SU-DHL-6 (cell line): ENCODE measurements at regions not wholly inside any gene's neighbourhood (a gene's known extent, or its start where the extent isn't known, plus 50 kb on each side); places are given as distances from the start of the nearest gene placed in this dataset.
"Not testable (repeated sequence)": the region's sequence is repeated elsewhere in the genome, so short reads cannot be mapped to it uniquely, and the experiment has no call there.

Source experiments
- H2AFZ ChIP-seq: fragments of 200-600 bp; sonication (generic); 2 replicates; pipeline ENCODE4 v1.6.1; 2014; ENCODE audit warnings: low read depth, mild to moderate bottlenecking, moderate library complexity, mixed read lengths, antibody characterized with exemption, low read length; ENCODE audit not compliant: severe bottlenecking
- H3F3A ChIP-seq: fragments of 200-600 bp; shearing (Covaris generic); 2 replicates; pipeline ENCODE4 v1.6.0; 2016; ENCODE audit warnings: antibody characterized with exemption, mild to moderate bottlenecking; ENCODE audit not compliant: insufficient read depth
- H3K27ac ChIP-seq: fragments of 200-600 bp; sonication (generic); 2 replicates; pipeline ENCODE4 v1.5.1; 2016; ENCODE audit warnings: low read depth, mild to moderate bottlenecking, low read length, moderate library complexity, mixed read lengths
- H3K27me3 ChIP-seq: fragments of 200-600 bp; sonication (generic), shearing (Covaris generic); 2 replicates; pipeline ENCODE4 v1.6.0; 2014; ENCODE audit warnings: mild to moderate bottlenecking, low read length
- H3K36me3 ChIP-seq: fragments of 200-600 bp; sonication (generic); 2 replicates; pipeline ENCODE4 v1.6.1; 2014; ENCODE audit warnings: mild to moderate bottlenecking, low read length, mixed read lengths
- H3K4me2 ChIP-seq: fragments of 300-600, 200-600 bp; shearing (Covaris generic), sonication (generic); 2 replicates; pipeline ENCODE4 v1.6.0; 2014; ENCODE audit warnings: low read length, low read depth, mild to moderate bottlenecking; ENCODE audit not compliant: poor library complexity, severe bottlenecking
- H3K4me3 ChIP-seq: fragments of 200-600 bp; sonication (generic); 2 replicates; pipeline ENCODE4 v1.5.1; 2014; ENCODE audit warnings: antibody characterized with exemption, low read length, mild to moderate bottlenecking, mixed read lengths; ENCODE audit not compliant: insufficient read depth, poor library complexity, severe bottlenecking
- H3K79me2 ChIP-seq: fragments of 200-600 bp; sonication (generic); 2 replicates; pipeline ENCODE4 v1.6.1; 2014; ENCODE audit warnings: mild to moderate bottlenecking, low read length, moderate library complexity; ENCODE audit not compliant: insufficient read depth
- H3K9ac ChIP-seq: fragments of 200-600 bp; sonication (generic); 2 replicates; pipeline ENCODE4 v1.7.0; 2014; ENCODE audit warnings: mild to moderate bottlenecking, low read length
- H3K9me2 ChIP-seq: fragments of 200-600 bp; sonication (generic); replicated peaks from 2 replicates; pipeline ENCODE4 v1.6.1; 2014; ENCODE audit warnings: low read length; ENCODE audit not compliant: insufficient read depth
- H3K9me3 ChIP-seq: fragments of 200-600 bp; sonication (generic); 2 replicates; pipeline ENCODE4 v1.6.1; 2014; ENCODE audit warnings: low read length, mixed read lengths; ENCODE audit not compliant: insufficient read depth
- H4K20me1 ChIP-seq: fragments of 200-600 bp; sonication (generic); 2 replicates; pipeline ENCODE4 v1.6.1; 2014; ENCODE audit warnings: low read depth, mild to moderate bottlenecking, antibody characterized with exemption, low read length, moderate library complexity, mixed read lengths
- CTCF ChIP-seq: fragments of 200-600 bp; sonication (generic); IDR thresholded peaks from one replicate; pipeline ENCODE4 v1.5.1; 2017; ENCODE audit warnings: antibody characterized with exemption, mild to moderate bottlenecking, low read length, moderate library complexity; ENCODE audit not compliant: insufficient read depth, poor library complexity, severe bottlenecking
- EZH2phosphoT487 ChIP-seq: fragments of 200-600 bp; sonication (generic), shearing (Covaris generic); conservative IDR thresholded peaks from 2 replicates; pipeline ENCODE4 v1.6.1; 2018; ENCODE audit warnings: mild to moderate bottlenecking, antibody characterized with exemption, low read length, moderate library complexity, mixed read lengths

- H4K20me1 ChIP-seq = no peaks in the 10 kb centered on the region
- H3K79me2 ChIP-seq = peaks cover 96% of the 10 kb centered on the region
- H3K9me3 ChIP-seq = no peaks in the 10 kb centered on the region
- H3K4me2 ChIP-seq = no peak overlapping the region
- no peak overlapping the region for H2AFZ ChIP-seq
- no peak overlapping the region for H3K27ac ChIP-seq
- H3F3A ChIP-seq = no peaks in the 10 kb centered on the region; the same call in 1 of the 2 replicates
- TF ChIP-seq CTCF = no peak
- TF ChIP-seq EZH2phosphoT487 = no peak
- no peaks in the 10 kb centered on the region for H3K27me3 ChIP-seq
- H3K36me3 ChIP-seq = no peaks in the 10 kb centered on the region
- H3K4me3 ChIP-seq = no peak overlapping the region
- H3K9ac ChIP-seq = no peak overlapping the region
- H3K9me2 ChIP-seq = no peaks in the 10 kb centered on the region
Observed at GRCh38 chr18:46190667-46191066, 86.5 kb downstream of the HAUS1 start.

GRCh38 chr18:46196627-46197243, 92.5 kb downstream of the HAUS1 start:
- no peaks in the 10 kb centered on the region for H3K9me2 ChIP-seq
- H3K27ac ChIP-seq = no peak overlapping the region
- no peaks in the 10 kb centered on the region for H3K27me3 ChIP-seq
- H3K9ac ChIP-seq = no peak overlapping the region
- H3K4me3 ChIP-seq = no peak overlapping the region
- H3F3A ChIP-seq = no peaks in the 10 kb centered on the region
- H2AFZ ChIP-seq = no peak overlapping the region
- H3K79me2 ChIP-seq = peaks cover 92% of the 10 kb centered on the region
- H4K20me1 ChIP-seq = peaks cover 7% of the 10 kb centered on the region; the same call in 1 of the 2 replicates
- H3K36me3 ChIP-seq = no peaks in the 10 kb centered on the region
- H3K4me2 ChIP-seq = no peak overlapping the region
- H3K9me3 ChIP-seq = no peaks in the 10 kb centered on the region
- TF ChIP-seq EZH2phosphoT487 (no peak), CTCF (no peak)

- H3K9ac ChIP-seq = no peak overlapping the region
- H3K4me2 ChIP-seq = no peak overlapping the region
- H3F3A ChIP-seq = no peaks in the 10 kb centered on the region
- H3K79me2 ChIP-seq = peaks cover 95% of the 10 kb centered on the region
- H4K20me1 ChIP-seq = peaks cover 14% of the 10 kb centered on the region; the same call in 1 of the 2 replicates
- H3K9me2 ChIP-seq = no peaks in the 10 kb centered on the region
- TF ChIP-seq EZH2phosphoT487 (no peak), CTCF (no peak)
- H3K36me3 ChIP-seq = no peaks in the 10 kb centered on the region
- H3K27me3 ChIP-seq = no peaks in the 10 kb centered on the region
- no peak overlapping the region for H3K27ac ChIP-seq
- H3K9me3 ChIP-seq = no peaks in the 10 kb centered on the region
- no peak overlapping the region for H3K4me3 ChIP-seq
- H2AFZ ChIP-seq = no peak overlapping the region
Observed at GRCh38 chr18:46199515-46200147, 95.4 kb downstream of the HAUS1 start.

GRCh38 chr18:46200178-46201055, 96.2 kb downstream of the HAUS1 start:
- H3F3A ChIP-seq = not testable (repeated sequence)

More at GRCh38 chr18:46200178-46201055, 96.2 kb downstream of the HAUS1 start:
- H3K27ac ChIP-seq, H3K27me3 ChIP-seq, H3K9me3 ChIP-seq, H3K9ac ChIP-seq, H3K4me3 ChIP-seq, H2AFZ ChIP-seq, H3K36me3 ChIP-seq, H3K9me2 ChIP-seq, H3K4me2 ChIP-seq: not testable (repeated sequence)
- H3K79me2 ChIP-seq = peaks cover 96% of the 10 kb centered on the region
- H4K20me1 ChIP-seq = peaks cover 14% of the 10 kb centered on the region; the same call in 1 of the 2 replicates
